GM13977 (cell line): ENCODE measurements at regions not wholly inside any gene's neighbourhood (a gene's known extent, or its start where the extent isn't known, plus 50 kb on each side); places are given as distances from the start of the nearest gene placed in this dataset.

Source experiments
- DNase-seq: peaks from one replicate; pipeline ENCODE4 v3.0.0; 2012; ENCODE audit warnings: low spot score
- in situ Hi-C: fragments of 300-500 bp; cut with MboI; formaldehyde crosslinking; loops from one replicate; pipeline ENCODE4 v1.12.0; 2022; ENCODE audit warnings: low sequenced_read_pairs, low pct_unique_long_range_greater_than_20kb, mixed read lengths, inconsistent platforms; ENCODE audit not compliant: unreplicated experiment
- TF ChIP-seq, protein P1 (sequence below): IDR thresholded peaks from 2 replicates; pipeline ENCODE4 v1.5.1; 2012; ENCODE audit warnings: mild to moderate bottlenecking, control low read depth; ENCODE audit not compliant: insufficient read depth; ENCODE audit errors: extremely low read depth, missing control alignments

DNA sequence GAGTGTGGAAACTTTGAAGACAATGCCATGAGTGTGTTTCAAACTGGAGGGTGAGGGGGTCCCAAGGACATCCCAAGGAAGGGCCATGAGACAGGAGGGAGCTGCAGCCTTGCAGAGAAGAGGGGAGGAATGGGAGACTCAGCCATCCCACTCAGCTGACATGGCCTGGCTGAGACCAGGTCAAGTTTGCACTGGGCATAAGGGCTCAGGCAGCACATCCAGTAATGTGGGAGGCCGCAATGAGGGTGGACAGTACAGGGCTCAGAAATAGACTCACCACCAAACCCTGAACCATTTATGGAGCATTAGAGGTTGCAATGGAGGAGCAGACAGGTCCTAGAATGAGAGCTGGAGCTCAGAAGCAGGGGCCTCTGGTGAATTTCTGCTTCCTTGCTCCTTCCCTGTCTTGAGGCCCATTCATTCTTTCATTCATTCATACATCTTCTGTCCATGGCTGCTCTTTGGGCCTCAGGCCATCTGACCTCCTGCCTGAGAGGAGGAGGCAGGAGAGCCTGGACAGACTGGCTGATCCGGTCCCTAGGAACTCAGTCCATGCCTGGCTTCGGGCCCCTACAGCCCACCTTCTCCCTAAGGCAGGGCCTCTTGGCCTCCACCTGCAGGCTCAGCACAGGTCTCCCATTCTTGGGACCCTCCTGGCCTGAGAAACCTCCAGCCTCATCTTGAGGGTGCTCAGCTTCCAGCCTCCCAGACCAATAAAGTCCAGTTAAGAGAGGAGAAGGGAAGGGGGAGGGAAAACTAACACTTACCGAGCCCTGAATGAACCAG is 70.5 kb upstream of the CDH5 start:
- no peak for DNase-seq
- TF ChIP-seq, protein P1, sequence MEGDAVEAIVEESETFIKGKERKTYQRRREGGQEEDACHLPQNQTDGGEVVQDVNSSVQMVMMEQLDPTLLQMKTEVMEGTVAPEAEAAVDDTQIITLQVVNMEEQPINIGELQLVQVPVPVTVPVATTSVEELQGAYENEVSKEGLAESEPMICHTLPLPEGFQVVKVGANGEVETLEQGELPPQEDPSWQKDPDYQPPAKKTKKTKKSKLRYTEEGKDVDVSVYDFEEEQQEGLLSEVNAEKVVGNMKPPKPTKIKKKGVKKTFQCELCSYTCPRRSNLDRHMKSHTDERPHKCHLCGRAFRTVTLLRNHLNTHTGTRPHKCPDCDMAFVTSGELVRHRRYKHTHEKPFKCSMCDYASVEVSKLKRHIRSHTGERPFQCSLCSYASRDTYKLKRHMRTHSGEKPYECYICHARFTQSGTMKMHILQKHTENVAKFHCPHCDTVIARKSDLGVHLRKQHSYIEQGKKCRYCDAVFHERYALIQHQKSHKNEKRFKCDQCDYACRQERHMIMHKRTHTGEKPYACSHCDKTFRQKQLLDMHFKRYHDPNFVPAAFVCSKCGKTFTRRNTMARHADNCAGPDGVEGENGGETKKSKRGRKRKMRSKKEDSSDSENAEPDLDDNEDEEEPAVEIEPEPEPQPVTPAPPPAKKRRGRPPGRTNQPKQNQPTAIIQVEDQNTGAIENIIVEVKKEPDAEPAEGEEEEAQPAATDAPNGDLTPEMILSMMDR = no peak
- in situ Hi-C loops = no loop called here

DNA sequence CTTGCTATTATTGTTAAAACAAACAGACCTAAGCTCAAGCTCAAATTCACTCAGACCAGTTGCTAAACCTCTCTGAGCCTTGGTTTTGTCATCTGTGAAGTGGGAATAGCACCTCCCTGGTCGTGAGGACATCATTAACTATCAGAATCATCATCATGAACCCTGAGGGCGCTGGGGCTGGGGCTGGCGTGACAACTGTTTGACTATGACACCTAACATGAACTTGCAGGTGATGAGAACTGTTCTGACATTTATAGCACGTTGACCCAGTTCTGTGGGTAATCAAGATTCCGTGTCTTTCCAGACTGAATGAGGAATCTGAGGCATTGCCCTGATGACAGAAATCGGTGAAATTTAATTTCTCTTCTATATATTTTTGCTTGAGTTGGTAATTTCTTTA is 71.3 kb upstream of the CDH5 start:
- in situ Hi-C loops = no loop called here
- DNase-seq = no peak
- TF ChIP-seq, protein P1 = no peak

DNA sequence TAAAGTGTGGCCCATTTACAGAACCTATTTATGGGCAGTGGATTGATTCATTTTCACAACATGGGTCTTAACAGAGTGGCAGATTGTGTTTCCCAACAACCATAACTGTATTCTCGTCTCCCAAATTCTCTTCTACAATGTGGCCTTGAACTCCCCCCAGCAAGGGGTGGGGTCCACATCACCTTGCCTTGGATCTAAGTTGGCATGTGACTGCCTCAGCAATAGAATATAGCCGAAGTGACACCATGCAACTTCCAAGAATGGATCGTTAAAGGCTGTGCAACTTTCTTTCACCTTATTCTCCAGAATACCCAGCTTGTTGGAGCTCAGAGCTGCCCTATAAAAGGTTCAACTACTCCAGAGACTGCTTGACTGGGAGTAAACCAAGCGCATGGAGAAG is 72.0 kb upstream of the CDH5 start:
- in situ Hi-C loops = no loop called here
- TF ChIP-seq, protein P1 = no peak
- DNase-seq = no peak

DNA sequence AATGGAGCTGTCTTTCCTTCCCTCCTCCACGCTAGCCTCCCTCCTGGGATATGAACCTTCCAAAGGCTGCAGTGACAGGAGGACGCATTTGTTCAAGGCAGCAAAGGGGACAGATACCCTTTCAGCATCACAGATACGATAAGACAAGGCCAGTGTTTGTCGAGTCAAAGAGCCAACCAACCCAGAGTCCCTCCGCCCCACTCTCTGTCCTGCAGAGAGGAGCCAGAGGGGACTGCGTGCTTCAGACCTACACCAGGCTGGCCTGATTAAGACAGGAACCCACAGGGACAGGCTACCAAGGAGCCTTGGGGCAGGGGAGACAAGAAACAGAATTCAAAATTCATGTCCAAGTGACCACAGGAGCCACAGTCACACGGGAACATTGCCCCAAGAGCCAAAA is 72.6 kb upstream of the CDH5 start:
- no peak for DNase-seq
- TF ChIP-seq, protein P1 = no peak
- in situ Hi-C loops = no loop called here

DNA sequence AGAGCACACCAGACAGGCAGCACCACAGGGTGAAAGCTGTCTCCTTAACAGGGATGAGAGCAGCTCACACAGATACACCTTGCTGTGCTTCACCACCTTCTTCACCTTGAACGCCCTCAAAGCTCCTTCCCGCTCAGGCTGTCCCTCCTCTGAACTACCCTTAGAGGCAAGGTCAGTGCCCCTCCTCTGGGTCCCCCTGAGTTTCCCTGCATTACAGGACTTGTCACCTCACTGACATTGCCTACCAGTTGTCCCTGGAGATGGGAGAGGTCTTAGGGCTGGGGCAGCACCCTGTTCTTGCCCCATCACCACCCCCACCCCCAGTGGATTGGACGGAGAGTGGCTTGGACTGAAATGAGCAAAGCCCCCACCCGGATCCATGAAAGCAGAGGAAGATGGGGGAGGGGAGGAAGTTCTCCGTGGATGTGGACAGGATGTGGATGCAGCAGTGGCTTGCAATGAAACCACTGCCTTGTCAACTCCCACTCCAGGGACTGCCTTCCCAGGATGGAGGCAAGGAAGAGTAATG is 73.2 kb upstream of the CDH5 start:
- in situ Hi-C loops = no loop called here
- TF ChIP-seq, protein P1 = no peak
- no peak for DNase-seq

DNA sequence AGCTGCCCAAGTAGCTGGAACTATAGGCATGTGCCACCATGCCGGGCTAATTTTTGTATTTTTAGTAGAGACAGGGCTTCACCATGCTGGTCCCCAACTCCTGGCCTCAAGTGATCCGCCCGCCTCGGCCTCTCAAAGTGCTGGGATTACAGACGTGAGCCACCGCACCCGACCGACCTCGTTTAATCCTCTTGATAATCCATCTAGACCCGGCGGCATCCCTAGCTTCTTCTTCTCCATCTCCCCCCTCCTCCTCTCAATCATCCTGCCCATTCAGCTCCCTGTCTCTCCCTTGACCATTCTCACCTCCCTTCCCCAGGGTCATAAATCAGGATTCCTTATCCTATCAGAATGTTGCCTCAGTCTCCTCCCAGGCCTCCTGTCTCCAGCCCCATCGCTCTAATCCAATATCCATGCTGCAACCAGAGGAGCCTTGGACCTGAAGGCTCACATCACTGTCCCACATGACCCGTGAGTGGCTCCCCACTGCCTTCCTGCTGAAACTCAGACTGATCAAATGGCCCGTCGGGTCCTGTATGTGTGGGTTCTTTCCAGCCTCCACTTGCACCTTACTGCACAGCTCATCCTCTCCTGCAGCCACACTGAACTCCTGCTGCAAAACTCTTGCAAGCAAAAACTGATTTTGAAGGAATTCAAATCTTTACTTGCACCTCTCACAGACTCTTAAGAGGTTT is 74.1 kb upstream of the CDH5 start:
- in situ Hi-C loops = no loop called here
- no peak for DNase-seq
- TF ChIP-seq, protein P1 = no peak
